ENCODE measurements at regions not wholly inside any gene's neighbourhood (a gene's known extent, or its start where the extent isn't known, plus 50 kb on each side); places are given as distances from the start of the nearest gene placed in this dataset.

- H3K4me1 Mint-ChIP-seq (ENCODE audit: low read depth), result no peaks in the 10 kb centered on the region
- H3K36me3 Mint-ChIP-seq (ENCODE audit: low read depth), result no peaks in the 10 kb centered on the region
- no peak overlapping the region for H3K27ac Mint-ChIP-seq
- CTCF ChIA-PET, result interaction anchor here (0.7 kb wide), 1 partner anchor 8 kb away, joined by 3 read pairs; no protein-coding TSS in a partner anchor
- H3K9me3 Mint-ChIP-seq, result peaks cover 5% of the 10 kb centered on the region
- H3K27me3 Mint-ChIP-seq (ENCODE audit: low read depth), result no peaks in the 10 kb centered on the region
- intact Hi-C loops (cut with micrococcal nuclease), result no loop called here
- DNase-seq, result no peak
- H3K4me3 Mint-ChIP-seq, result no peak overlapping the region
These were observed 920.2 kb downstream of the GRIK2 start for GRCh38 chr6:102313699-102314098.

GRCh38 chr6:102309700-102310099, 916.2 kb downstream of the GRIK2 start:
- Mint-ChIP-seq H3K9me3 (peaks cover 13% of the 10 kb centered on the region), H3K36me3 (ENCODE audit: low read depth) (no peaks in the 10 kb centered on the region), H3K27me3 (ENCODE audit: low read depth) (no peaks in the 10 kb centered on the region), H3K27ac (no peak overlapping the region), H3K4me3 (no peak overlapping the region), H3K4me1 (ENCODE audit: low read depth) (no peaks in the 10 kb centered on the region)
- intact Hi-C loops (cut with micrococcal nuclease), result no loop called here
- no peak for DNase-seq
- CTCF ChIA-PET, result no interaction called here

- peaks cover 12% of the 10 kb centered on the region for H3K9me3 Mint-ChIP-seq
- H3K36me3 Mint-ChIP-seq (ENCODE audit: low read depth), result no peaks in the 10 kb centered on the region
- no peak overlapping the region for H3K27ac Mint-ChIP-seq
- no peaks in the 10 kb centered on the region for H3K27me3 Mint-ChIP-seq (ENCODE audit: low read depth)
- H3K4me3 Mint-ChIP-seq, result no peak overlapping the region
- DNase-seq, result no peak
- H3K4me1 Mint-ChIP-seq (ENCODE audit: low read depth), result no peaks in the 10 kb centered on the region
- CTCF ChIA-PET, result no interaction called here
- intact Hi-C loops (cut with micrococcal nuclease), result no loop called here
These were observed 906.8 kb downstream of the GRIK2 start for GRCh38 chr6:102300350-102300749.

GRCh38 chr6:102298051-102298450, 904.5 kb downstream of the GRIK2 start:
- intact Hi-C loops (cut with micrococcal nuclease), result no loop called here
- CTCF ChIA-PET, result interaction anchor here (1.0 kb wide), 1 partner anchor 13 kb away, joined by 3 read pairs; no protein-coding TSS in a partner anchor
- DNase-seq, result no peak
- no peaks in the 10 kb centered on the region for H3K27me3 Mint-ChIP-seq (ENCODE audit: low read depth)
- no peak overlapping the region for H3K27ac Mint-ChIP-seq
- H3K9me3 Mint-ChIP-seq, result peaks cover 10% of the 10 kb centered on the region
- H3K36me3 Mint-ChIP-seq (ENCODE audit: low read depth), result no peaks in the 10 kb centered on the region
- H3K4me3 Mint-ChIP-seq, result no peak overlapping the region
- no peaks in the 10 kb centered on the region for H3K4me1 Mint-ChIP-seq (ENCODE audit: low read depth)
